ENCODE measurements at regions not wholly inside any gene's neighbourhood (a gene's known extent, or its start where the extent isn't known, plus 50 kb on each side); places are given as distances from the start of the nearest gene placed in this dataset.

GRCh38 chr1:13911697-13912619 lies 212.0 kb downstream of the PRDM2 start:
- H2AFZ ChIP-seq (ENCODE audit: insufficient read depth, low read depth, low read length, poor library complexity, severe bottlenecking) = no peak overlapping the region
- Mint-ChIP-seq H3K4me1 (no peaks in the 10 kb centered on the region), H3K4me3 (no peak overlapping the region), H3K36me3 (no peaks in the 10 kb centered on the region), H3K27me3 (ENCODE audit: low read depth in 3 of 3) (peaks cover 0 to 4% (median 0%) of the 10 kb centered on the region in 3 donors), H3K9me3 (peaks cover 0 to 4% (median 0%) of the 10 kb centered on the region in 7 donors), H3K27ac (no peak overlapping the region)
- no peak for DNase-seq
- no peak overlapping the region for H3K9ac ChIP-seq (ENCODE audit: insufficient read depth, low read length, poor library complexity, severe bottlenecking)
- no peaks in the 10 kb centered on the region for H3K27me3 ChIP-seq (ENCODE audit: control insufficient read depth in 2 of 2, insufficient read depth in 2 of 2, low read length in 2 of 2)
- intact Hi-C loops (cut with micrococcal nuclease) = no loop called here
- no peaks in the 10 kb centered on the region for H3K9me3 ChIP-seq (replicated peaks in 1 of 2; ENCODE audit: control insufficient read depth in 1 of 2, insufficient read depth in 1 of 2, low read length in 2 of 2)
- no peak overlapping the region for H3K27ac ChIP-seq (ENCODE audit: low read depth in 1 of 2, low read length in 2 of 2)
- no peak overlapping the region for H3K4me2 ChIP-seq (replicated peaks; ENCODE audit: extremely low read depth, low read length, poor library complexity, severe bottlenecking)
- H3K4me3 ChIP-seq (replicated peaks in 1 of 3; ENCODE audit: low read depth in 2 of 3, low read length in 3 of 3) = no peak overlapping the region
- 98% methylated on average over 5 of the region's 8 CpGs for WGBS (ENCODE audit: insufficient coverage)
- no peaks in the 10 kb centered on the region for H3K4me1 ChIP-seq (ENCODE audit: control insufficient read depth in 1 of 2, insufficient read depth in 2 of 2, low read length in 2 of 2)
- no peak for TF ChIP-seq CTCF (IDR thresholded peaks at IDR 0.05)
- H3K36me3 ChIP-seq (replicated peaks in 1 of 2; ENCODE audit: control insufficient read depth in 1 of 2, insufficient read depth in 2 of 2, low read length in 2 of 2) = no peaks in the 10 kb centered on the region
- H3K79me2 ChIP-seq (ENCODE audit: insufficient read depth, low read length) = no peaks in the 10 kb centered on the region
- H4K20me1 ChIP-seq (ENCODE audit: insufficient read depth, low read length) = no peaks in the 10 kb centered on the region

GRCh38 chr1:13913396-13913795 lies 213.4 kb downstream of the PRDM2 start:
- Histone ChIP-seq H3K27me3 (ENCODE audit: control insufficient read depth in 2 of 2, insufficient read depth in 2 of 2, low read length in 2 of 2) (no peaks in the 10 kb centered on the region), H3K79me2 (ENCODE audit: insufficient read depth, low read length) (no peaks in the 10 kb centered on the region), H3K36me3 (replicated peaks in 1 of 2; ENCODE audit: control insufficient read depth in 1 of 2, insufficient read depth in 2 of 2, low read length in 2 of 2) (no peaks in the 10 kb centered on the region), H2AFZ (ENCODE audit: insufficient read depth, low read depth, low read length, poor library complexity, severe bottlenecking) (no peak overlapping the region), H3K4me3 (replicated peaks in 1 of 3; ENCODE audit: low read depth in 2 of 3, low read length in 3 of 3) (no peak overlapping the region), H4K20me1 (ENCODE audit: insufficient read depth, low read length) (no peaks in the 10 kb centered on the region), H3K9ac (ENCODE audit: insufficient read depth, low read length, poor library complexity, severe bottlenecking) (no peak overlapping the region), H3K4me2 (replicated peaks; ENCODE audit: extremely low read depth, low read length, poor library complexity, severe bottlenecking) (no peak overlapping the region), H3K27ac (ENCODE audit: low read depth in 1 of 2, low read length in 2 of 2) (no peak overlapping the region), H3K4me1 (ENCODE audit: control insufficient read depth in 1 of 2, insufficient read depth in 2 of 2, low read length in 2 of 2) (no peaks in the 10 kb centered on the region), H3K9me3 (replicated peaks in 1 of 2; ENCODE audit: control insufficient read depth in 1 of 2, insufficient read depth in 1 of 2, low read length in 2 of 2) (no peaks in the 10 kb centered on the region)
- no peak for DNase-seq
- Mint-ChIP-seq H3K27me3 (ENCODE audit: low read depth in 3 of 3) (peaks cover 0 to 2% (median 0%) of the 10 kb centered on the region in 3 donors), H3K36me3 (no peaks in the 10 kb centered on the region), H3K27ac (no peak overlapping the region), H3K4me1 (no peaks in the 10 kb centered on the region), H3K4me3 (no peak overlapping the region), H3K9me3 (peaks cover 0 to 4% (median 0%) of the 10 kb centered on the region in 7 donors)
- 100% methylated on average over 1 of the region's 1 CpG for WGBS (ENCODE audit: insufficient coverage)
- intact Hi-C loops (cut with micrococcal nuclease) = no loop called here
- no peak for TF ChIP-seq CTCF (IDR thresholded peaks at IDR 0.05)
